GM19324 (cell line): ENCODE measurements at regions not wholly inside any gene's neighbourhood (a gene's known extent, or its start where the extent isn't known, plus 50 kb on each side); places are given as distances from the start of the nearest gene placed in this dataset.

Source experiments
- ATAC-seq: cut with Tn5 transposase; IDR thresholded peaks from one replicate; pipeline ENCODE4 v1.9.1; 2021; ENCODE audit warnings: mild to moderate bottlenecking, moderate library complexity; ENCODE audit not compliant: unreplicated experiment, low FRiP score

DNA sequence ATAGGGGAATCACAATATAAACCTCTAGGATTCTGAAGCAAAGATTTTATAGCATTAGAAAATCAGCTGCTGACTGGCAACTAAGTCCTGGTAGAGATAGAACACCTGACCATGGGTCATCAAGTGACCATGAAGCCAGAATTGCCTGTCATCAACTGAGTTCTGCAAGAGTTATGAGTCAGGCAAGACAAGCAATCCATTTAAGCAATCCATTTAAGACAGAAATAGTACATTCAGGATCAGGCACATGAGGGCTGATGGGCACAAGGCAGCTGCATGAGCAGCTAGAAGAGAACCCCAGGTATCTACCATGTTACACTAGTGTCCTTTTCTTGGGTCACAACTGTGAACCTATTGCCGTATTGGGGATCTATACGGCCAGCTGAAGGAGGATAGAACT lies 98.9 kb downstream of the SPRY1 start:
- ATAC-seq = no peak

DNA sequence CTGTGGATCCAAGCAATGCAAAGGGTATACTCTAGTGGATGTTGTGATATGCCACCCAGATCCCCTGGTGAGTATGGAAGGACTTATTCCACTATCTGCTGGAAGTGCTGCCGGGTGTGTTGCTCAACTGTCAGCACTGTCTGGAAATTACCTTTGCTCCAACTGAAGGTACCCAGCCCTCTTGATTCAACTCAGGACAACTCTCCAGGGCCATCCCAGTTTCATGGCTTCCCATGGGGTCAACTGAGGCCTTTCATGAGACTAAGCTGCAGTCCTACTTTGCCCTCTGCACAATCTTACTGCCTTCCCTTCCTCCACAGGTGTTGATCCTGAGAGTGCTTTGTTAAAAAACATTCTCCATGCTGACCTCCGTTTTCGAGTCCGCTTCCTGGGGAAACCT lies 99.8 kb downstream of the SPRY1 start:
- ATAC-seq = no peak

DNA sequence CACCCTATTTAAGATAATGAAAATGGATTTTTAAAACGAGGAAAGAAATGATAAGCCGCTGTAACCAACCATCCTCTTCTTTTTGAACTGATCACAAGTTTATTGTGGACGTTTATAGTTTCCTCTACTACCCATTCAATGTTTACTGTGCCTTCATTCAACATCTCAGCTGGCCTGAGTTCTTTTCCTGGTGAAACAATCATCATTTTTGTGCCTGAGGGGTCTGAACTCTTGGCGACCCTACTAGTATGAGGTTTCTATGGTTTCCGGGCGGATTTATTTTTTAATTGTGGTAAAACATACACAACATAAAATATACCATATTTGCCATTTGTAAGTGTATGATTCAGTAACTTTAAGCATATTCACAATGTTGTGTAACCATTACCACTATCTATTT lies 100.7 kb downstream of the SPRY1 start:
- ATAC-seq = no peak

DNA sequence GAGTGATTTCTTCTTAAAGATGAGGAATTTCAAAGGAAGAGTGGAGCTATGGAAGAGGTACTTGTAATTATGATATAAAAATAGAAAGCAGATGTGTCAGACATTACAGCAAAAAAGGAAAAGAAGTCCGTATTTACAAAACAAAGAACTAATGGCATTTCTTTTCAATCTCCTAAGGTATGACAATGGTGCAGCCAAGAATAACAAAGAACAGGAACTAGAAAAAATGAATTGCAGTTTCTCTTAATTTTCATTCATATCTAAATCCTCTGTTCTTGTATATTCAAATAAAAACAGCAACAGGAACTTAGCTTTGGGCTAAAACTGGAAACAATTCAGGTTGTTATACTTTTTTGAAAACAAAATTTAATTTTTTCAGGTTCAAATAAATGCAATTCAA lies 105.1 kb downstream of the SPRY1 start:
- no peak for ATAC-seq

DNA sequence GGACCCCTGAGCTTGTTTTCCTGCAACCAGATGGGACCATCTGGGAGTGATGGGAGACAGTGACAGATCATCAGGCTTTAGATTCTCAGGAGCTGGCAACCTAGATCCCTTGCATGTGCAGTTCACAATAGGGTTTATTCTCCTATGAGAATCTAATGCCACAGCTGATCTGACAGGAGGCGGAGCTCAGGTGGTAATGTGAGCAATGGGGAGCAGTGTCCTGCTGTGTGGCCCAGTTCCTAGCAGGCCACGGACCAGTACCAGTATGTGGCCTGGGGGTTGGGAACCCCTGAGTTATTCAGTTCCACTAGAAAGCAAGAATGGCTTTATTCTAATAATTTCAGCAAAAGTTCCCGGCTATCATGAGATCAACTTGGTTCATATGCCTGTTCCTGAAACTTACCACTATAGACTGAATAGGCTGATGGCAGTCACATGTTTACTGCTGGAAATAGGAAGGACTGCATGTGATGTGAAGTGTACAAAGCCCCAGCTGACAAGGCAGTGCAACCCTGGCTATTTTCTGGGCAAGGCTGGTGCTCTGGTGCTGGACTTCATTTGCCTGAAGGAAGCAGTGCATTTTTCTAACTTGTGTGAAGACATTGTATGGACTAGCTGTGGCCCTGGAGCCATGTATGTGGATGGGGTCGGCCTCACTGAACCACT lies 107.2 kb downstream of the SPRY1 start:
- ATAC-seq = no peak

DNA sequence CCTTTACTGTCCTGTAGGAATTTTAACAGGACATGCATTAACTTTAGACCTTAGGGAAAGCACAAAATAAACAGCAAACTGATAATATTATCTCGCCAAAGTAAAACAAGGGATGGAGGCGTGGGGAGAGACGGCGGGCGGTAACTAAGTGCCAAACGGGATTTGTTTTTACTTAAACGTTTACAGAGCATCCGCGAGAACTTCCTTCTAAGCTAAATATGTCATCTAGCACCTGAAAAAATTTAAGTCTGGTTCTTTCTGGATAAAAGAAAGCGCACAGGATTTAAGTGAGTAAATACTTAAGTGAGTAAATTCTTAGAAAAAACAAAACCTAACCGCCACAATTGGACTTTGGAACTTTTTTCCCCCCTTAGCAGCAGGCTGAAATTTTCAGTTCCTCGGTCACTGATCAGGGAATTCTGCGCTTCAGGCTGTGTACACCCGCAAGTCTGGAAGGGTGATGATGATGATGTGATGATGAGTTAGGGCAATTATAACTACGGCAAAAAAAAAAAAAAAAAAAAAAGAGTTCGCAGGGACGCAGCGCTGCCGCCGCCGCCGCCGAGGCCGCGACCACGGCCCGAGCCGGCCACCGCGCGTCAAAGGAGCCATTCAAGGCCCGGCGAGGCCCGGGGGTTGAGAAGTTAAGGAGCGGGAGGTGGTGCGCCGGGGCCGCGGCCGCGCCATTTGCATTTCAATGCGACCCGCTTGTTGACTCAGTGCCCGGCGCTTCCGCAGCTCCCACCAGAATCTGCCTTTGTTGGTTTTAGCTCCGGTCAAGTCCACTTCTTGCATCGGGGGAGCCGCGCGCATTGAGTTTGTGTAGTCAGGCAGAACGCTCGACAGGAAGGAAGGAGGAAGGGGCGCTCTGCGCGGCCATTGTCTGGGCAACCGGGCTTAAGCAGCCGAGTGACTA lies 108.8 kb downstream of the SPRY1 start:
- peak; percentile 71 for ATAC-seq

DNA sequence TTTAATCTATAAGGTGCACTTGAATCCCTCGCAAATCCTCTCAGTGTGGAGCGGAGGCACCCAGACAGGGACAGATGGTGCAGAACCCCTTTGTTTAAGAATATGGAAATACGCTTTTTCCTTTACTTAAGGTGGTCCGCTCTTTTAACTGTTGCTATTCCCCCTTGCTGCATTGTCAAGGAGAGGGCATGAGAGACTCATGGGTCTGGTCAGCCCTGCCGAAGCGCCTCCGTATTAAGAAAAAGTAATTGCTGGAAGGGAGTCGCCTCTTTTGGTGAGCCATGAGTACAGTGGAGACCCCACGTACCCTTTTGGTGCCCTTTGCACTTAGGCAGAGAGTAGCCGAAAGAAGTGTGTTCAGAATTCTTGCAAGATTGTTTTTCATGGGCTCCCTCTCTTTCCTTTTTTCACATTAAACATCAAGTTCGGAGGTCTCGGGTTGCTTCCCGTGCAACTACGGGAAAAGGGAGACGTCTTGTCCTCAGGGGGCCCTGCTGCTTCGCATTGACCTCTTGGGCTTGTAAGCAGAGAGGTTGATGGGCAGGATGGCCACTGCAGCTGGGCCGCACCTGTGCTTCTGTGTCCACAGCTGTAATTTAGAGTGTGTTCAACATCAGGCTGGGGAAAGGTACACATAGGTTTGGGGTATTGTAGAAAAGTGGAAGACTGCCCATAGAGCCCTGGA lies 109.6 kb downstream of the SPRY1 start:
- no peak for ATAC-seq

DNA sequence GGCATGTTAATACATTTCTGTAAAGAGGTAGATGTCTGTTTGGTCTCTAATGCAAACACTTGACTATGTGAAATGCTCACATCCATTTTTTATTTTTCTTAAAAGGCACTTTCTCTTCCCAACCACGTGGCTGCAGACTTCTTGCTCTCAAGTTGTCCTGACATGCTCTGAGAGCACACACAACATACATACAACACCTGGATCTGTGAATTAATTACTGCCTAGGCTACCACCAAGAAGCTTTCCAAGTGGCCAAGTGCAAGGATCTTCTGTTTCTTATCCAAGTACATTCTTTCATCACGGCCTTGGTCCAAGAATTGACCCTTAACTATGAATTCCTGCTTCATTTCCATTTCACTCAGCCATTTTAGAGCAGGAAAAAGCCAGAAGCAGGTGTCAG lies 110.8 kb downstream of the SPRY1 start:
- no peak for ATAC-seq

DNA sequence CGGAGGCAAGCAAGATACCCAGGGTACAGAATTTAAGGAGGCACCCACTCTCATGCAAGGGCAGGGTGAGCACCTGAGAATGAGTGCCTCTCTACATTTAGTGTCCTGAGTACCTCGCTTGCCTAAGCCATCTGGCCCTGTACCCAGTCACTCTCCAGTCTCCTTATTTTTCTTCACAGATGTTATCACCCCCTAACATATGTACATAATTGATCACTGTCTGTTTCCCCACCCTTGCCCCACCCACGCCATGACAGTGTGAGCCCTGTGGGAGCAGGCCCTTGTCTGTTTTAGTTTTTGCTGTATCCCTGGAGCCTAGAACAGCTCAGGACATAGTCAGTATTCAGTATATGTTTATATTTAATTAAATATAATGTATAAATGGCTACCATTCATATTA lies 113.6 kb downstream of the SPRY1 start:
- ATAC-seq = no peak

DNA sequence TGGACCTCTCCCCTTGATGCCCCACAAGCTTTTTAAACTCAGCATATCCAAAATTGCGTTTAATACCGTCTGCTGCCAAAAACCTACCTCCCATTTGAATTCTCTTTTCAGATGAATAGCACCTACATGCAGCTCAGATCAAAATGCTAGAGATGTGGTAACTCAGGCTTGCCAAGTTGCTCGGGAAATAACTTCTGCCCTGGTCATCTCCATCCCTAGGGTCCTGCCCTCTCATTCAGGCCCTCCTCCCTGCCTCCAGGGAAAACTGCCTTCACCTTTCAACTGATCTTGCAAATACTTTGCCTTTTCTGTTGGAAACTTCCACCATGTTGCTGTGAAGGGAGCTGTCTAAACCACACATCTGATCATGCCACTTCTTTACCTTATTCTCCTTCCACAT lies 114.1 kb downstream of the SPRY1 start:
- ATAC-seq = no peak

DNA sequence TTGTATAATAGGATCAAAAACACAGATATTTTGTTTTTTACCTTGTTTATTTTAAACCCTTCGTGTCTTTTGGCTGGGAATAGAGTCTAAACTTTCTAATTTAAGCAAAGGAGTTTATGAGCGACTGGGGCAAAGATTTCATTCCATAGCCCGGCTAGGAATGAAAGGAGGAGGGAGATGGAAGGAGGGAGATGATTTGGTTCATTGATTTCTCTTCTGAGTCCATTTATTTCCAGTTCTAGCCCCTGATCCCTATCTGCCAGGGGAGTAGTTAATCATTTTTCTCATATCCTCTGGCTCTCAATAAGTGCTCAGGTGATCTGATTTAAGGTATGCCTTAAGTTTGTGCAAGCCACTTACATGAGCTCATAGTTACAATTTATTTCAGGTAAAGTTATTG lies 120.0 kb downstream of the SPRY1 start:
- ATAC-seq = no peak

DNA sequence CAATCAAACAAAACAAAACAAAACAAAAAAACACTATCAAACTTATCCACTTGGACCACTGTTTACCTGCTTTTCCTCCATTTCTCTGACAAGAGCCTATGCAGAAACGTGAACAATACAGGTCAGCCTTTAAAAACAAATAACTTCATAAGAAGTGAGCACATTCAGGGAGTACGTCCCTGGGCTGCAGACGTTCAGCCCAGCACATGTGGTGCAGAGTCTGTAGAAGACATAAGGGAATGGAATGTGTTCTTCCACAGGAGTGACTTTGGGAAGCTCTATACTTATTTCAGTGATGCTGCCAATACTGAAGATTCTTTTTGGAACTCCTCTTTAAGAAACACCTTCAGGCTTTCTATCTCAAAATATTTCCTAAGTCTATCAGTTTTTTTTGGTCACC lies 120.6 kb downstream of the SPRY1 start:
- ATAC-seq = no peak

DNA sequence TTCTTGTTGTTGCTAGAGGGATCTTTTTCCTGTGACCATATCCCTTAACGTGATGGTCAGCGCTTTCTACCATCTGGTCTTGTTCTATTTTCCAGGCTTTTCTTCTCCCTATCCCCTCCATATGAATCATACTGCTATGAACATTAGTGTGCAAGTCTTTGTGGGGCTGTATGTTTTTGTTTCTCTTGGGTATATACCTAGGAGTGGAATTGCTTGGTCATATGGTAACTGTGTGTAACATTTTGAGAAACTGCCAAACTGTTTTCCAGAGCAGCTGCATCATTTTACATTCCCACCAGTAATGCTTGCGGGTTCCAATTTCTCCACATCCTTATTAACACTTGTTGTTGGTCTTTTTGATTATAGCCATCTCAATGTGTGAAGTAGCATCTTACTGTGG lies 121.4 kb downstream of the SPRY1 start:
- no peak for ATAC-seq

DNA sequence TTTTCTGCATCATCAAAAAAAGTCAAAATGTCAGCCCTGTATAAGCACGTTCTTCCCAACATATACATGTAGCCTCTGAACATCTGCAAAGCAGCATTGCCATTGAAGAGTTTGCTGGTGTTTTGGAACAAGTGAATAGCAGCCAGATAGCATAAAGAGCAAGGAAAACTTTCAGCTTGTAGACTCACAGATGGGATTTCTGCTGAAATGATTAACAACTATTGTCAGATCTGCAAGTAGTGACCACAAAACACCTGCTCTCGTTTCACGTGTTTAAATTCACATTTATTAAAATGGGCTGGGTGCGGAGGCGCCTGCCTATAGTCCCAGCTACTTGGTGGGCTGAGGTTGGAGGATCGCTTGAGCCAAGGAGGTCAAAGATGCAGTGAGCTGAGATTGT lies 123.7 kb downstream of the SPRY1 start:
- ATAC-seq = peak; percentile 55

DNA sequence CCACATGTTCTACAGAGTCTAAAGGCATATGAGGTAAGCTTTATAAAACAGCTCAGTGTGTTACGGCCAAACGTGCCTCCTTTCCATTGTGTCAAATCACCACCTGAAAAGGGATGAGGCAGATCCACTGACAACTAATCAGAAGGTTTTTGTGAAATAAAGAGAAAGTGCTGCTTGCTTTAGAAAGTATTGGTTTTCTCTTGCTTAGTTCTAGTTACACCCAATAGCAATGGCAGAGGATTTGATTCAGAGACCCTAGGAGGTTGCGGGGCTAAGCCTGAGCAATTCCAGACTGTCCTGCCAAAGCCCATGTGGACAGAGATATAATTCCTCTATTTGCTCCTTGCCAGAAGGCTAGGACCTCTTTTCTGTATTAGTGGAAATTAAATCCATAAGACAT lies 125.5 kb downstream of the SPRY1 start:
- no peak for ATAC-seq

DNA sequence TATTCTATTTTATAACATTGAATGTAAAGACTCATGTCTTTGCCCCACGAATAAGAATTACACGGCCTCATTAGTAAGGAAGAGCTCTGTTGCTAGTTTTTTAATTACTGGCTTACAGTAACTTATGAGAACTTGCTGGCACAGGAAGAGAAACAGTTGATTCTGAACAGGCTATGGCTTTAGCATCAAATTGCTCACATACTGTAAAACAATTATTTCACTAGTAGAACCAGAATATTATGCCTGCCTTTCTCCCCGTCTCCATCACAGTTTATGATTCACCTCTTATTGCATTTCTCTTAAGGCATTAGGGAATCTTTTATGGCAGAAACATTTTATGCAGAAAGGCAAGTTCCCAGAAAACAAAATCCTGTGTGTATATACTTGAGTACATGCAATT lies 126.1 kb downstream of the SPRY1 start:
- ATAC-seq = no peak

DNA sequence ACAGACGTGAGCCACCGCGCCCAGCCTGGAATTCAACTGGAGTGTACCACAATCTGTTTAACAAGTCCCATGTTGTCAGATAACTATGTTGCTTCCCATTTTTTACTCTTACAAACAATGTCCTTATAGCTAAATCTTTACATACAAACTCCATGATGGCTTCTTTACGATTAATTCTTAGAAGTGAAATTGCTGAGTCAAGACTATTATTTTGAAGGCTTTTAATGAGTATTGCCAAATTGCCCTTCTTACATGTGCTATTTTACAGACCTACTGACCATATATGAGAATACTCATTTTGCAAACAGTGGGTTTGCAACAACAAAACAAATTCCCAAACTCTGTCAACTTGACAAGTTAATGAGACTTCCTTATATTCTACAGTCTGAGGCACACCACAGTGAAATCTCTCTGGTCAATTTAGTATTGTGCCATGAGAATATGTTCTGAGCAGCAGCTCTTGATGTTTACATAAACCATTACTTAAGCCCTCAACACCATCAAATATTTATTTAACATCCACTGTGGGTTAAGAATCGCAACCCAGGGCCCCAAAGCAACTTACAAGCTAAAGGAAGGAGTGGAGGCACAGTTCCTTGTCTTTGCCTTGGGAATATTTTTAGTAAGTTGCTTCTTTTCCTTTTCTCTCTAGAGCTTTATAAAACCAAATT lies 128.5 kb downstream of the SPRY1 start:
- ATAC-seq = no peak

DNA sequence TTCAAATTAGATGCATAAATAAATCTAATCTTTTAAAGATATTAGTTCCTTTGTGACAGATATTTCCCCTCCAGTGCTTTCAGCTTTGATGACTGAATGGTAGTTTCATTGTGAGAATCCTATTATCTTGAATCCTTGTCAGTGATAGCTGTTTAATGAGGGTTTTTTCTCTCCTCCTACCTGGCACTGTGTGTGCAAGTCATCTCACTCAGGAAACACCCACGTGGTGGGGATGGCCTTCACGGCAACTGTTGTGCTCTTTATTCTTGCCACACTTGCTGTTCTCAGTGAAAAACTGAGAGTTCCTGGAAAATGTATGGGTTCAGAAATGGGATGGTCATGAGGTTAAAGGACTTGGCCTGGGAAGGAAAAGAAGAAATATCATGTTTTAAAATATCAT lies 129.9 kb downstream of the SPRY1 start:
- ATAC-seq = no peak

DNA sequence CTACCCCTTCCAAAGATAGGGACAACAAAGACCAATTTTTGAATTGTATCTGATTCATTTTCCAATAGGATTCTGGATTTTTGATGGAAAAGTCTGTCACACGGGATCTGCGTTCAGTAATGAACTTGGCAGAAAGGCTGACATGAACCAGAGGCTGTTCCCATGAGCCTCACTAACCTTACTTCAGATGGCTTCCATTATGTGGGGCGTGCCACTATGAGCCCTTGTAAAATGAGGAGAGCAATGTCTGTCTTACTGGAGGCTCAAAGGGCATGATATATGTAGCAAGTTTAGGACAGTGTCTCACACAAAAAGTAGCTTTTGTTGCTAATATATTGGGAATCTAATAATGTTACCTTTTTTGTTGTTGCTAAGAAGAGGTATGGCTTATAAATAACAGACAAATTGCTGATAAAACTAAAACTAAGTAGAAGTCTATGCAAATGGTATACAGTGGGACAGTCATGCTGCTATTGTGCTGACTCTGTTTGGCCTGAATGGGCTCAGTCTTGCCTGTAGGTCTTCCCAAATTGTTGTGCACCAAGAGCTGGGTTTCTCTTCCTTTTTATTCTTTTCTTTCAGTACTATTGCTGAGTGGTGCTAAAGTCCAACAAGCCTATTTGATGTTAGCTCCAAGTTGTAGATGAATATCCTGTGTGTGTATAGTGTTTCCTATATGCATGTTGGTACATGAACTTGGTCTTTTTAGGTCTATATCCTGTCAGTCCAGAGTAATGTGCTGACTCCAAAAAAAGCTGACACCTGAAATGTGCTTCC lies 132.1 kb downstream of the SPRY1 start:
- peak; percentile 85 for ATAC-seq

DNA sequence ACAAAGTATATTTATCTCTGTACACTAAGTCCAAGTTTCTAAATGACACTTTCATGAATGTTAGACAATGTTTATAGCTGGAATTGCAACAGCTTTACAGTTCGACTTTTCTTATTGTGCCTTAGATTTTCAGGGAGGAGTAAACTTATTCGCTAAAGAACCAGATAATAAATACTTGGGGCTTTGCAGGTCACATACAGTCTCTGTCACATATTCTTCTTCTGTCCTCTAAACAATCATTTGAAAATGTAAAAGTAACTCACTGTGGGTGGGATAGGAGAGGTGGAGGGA lies 132.6 kb downstream of the SPRY1 start:
- ATAC-seq = no peak
